GM21367 (cell line): ENCODE measurements at regions not wholly inside any gene's neighbourhood (a gene's known extent, or its start where the extent isn't known, plus 50 kb on each side); places are given as distances from the start of the nearest gene placed in this dataset.

ENCODE experiments used
- ATAC-seq: cut with Tn5 transposase; IDR thresholded peaks from one replicate; pipeline ENCODE4 v1.9.1; 2021; ENCODE audit not compliant: unreplicated experiment

GRCh38 chr21:31470896-31471694 is 127.0 kb upstream of the TIAM1 start:
- ATAC-seq, result no peak

GRCh38 chr21:31460980-31461379 is 116.9 kb upstream of the TIAM1 start:
- ATAC-seq, result no peak

GRCh38 chr21:31459457-31459856 is 115.4 kb upstream of the TIAM1 start:
- ATAC-seq, result no peak

GRCh38 chr21:31457675-31458074 is 113.6 kb upstream of the TIAM1 start:
- no peak for ATAC-seq

GRCh38 chr21:31456201-31456600 is 112.1 kb upstream of the TIAM1 start:
- ATAC-seq, result no peak

DNA sequence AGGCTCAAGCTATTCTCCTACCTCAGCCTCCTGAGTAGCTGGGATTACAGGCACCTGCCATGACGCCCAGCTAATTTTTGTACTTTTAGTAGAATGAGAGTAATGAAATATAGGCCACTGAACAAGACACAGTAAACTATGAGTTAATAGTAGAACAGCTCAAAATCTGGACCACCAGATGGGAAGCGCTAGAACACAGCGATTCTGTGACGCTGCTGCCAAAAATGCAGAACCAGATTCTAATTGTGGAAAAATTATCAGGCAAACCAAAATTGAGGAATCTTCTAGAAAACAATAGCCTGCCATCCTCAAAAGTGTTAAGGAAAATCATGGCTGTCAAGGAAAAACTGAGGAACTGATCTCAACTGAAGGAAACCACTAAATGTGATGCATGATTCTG is 111.4 kb upstream of the TIAM1 start:
- ATAC-seq, result no peak

DNA sequence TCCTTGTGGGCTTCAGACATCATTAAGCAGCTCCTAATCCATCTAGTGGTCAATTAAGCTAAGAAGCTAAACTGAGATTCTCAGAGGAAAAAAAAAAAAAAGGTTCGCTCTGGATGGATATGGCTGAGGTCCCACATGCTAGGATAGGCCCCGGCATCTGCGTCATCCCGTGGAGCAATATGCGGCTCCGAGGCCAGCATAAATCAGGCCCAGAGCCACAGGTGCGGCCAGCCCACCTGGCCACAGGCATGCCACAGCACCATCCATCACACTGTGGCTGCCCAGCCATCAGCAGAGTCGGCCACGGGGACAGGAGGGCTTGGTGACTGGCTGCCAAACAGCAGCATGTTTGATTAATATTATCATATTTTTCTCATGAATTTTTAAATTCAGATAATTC is 106.9 kb upstream of the TIAM1 start:
- no peak for ATAC-seq

GRCh38 chr21:31449921-31450535 is 106.0 kb upstream of the TIAM1 start:
- ATAC-seq, result no peak

GRCh38 chr21:31448496-31448895 is 104.4 kb upstream of the TIAM1 start:
- ATAC-seq, result no peak

DNA sequence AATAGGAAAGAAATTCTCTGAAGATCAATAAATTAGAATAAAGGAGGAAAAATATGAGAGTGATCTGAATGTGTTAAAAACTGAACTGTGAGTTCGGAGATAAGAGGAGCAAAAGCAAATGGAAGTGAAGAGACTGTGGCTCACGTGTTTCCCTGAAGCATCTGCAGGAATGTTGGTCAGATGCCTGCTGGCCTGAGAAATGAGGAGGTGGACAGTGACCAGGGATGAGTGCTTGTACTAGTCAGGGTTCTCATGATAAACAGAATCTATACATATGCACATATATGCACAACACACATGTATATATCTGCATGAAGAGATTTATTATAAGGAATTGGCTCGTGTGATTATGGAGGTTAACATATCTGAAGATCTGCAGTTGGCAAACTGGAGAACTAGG is 103.4 kb upstream of the TIAM1 start:
- no peak for ATAC-seq

GRCh38 chr21:31446226-31446855 is 102.3 kb upstream of the TIAM1 start:
- ATAC-seq, result peak; percentile 81

GRCh38 chr21:31445137-31445536 is 101.1 kb upstream of the TIAM1 start:
- ATAC-seq, result no peak

- no peak for ATAC-seq
Observed at GRCh38 chr21:31443736-31444521, 99.9 kb upstream of the TIAM1 start.

GRCh38 chr21:31442339-31442738 is 98.3 kb upstream of the TIAM1 start:
- ATAC-seq, result no peak

GRCh38 chr21:31429506-31429905 is 85.4 kb upstream of the TIAM1 start:
- no peak for ATAC-seq

DNA sequence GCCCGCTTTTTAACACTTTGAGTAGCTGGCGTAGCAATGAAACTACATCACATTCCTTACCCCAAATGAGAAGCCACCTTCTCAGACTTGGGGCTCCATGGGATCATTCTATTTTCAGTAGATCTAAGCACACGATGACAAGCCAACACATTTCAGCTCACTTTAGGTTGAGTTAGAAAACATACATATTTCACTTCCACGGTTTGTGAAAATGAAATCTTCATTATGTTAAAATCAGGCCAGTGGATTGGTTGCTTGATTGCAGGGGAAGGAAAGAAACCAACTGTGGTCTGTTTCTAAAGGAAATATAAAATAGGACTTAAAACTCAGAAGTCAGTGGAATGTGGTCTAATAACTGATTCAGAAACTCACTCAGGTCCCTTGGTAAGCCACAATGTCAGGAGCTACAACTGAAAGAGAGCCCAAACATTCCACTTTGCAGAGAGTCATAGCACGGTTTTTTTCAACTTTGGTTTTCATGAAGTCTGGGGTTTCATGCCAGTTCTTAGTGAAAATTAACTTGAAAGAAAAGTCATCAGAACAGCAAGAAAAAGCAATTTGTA is 82.3 kb upstream of the TIAM1 start:
- ATAC-seq, result no peak

- ATAC-seq, result no peak
Observed at GRCh38 chr21:31425138-31425537, 81.1 kb upstream of the TIAM1 start.

DNA sequence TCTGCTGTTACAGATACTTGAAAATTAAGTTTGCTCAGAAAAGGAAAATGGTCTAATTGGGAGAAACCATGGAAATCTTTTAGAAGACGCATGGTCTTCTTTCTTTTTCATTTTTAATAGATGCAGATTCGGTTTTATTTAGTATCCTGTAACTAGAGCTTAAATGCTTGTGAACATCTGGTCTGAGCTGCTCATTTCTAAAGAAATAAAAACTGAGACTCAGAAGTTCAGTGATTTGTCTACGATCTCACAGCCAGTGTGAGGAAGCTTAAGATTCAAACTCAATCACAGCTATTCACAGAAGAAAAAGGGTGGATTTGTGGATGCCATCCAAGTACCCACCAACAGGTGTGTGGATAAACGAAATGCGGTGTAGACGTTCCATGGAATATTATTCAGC is 80.0 kb upstream of the TIAM1 start:
- ATAC-seq, result no peak

DNA sequence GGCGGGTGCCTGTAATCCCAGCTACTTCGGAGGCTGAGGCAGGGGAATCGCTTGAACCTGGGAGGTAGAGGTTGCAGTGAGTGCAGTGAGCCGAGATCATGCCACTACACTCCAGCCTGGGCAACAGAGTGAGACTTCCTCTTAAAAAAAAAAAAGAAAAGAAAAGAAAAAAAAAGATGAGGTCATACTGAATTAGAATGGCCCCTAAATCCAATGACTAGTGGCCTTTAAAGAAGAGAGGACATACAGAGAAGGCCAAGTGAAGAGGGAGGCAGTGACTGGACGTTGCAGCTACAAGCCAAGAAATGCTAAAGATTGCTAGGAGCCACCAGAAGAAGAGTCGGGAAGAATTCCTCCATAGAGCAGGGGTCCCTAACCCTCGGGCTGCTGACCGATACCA is 76.9 kb upstream of the TIAM1 start:
- no peak for ATAC-seq

DNA sequence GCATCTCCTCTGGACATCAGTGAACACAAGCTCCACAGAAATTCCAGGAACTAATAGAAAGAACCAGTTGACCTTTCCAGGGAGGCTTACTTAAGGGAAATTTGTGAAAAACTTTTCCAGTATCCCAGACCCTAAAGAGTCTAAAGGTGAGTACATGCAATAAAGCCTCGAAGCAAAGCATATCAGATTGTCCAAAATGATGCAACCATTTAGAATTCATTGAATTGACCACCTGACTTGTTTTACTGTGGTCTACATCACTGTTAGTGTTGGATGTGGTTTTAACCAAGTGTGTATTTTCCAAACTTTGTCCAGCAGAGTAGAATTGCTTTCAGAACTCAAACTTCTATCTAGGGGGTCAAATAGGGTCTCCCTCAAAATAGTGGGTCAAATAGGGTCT is 76.3 kb upstream of the TIAM1 start:
- no peak for ATAC-seq

GRCh38 chr21:31418377-31419001 is 74.4 kb upstream of the TIAM1 start:
- no peak for ATAC-seq
